MM.1S (cell line): ENCODE measurements at regions not wholly inside any gene's neighbourhood (a gene's known extent, or its start where the extent isn't known, plus 50 kb on each side); places are given as distances from the start of the nearest gene placed in this dataset.

ENCODE experiments used
- EZH2 ChIP-seq: fragments of 300-600 bp; sonication (generic); optimal IDR thresholded peaks from 2 replicates; pipeline ENCODE3; 2017; ENCODE audit warnings: low read depth, mild to moderate bottlenecking, antibody characterized with exemption, low read length, mixed read lengths
- EZH2phosphoT487 ChIP-seq: fragments of 300-600 bp; sonication (generic); IDR thresholded peaks from 2 replicates; pipeline ENCODE4 v1.6.1; 2018; ENCODE audit warnings: antibody characterized with exemption, low read length
- TF ChIP-seq, protein P1 (sequence below): fragments of 300-600 bp; sonication (generic); IDR thresholded peaks from 2 replicates; pipeline ENCODE4 v1.5.1; 2016; ENCODE audit warnings: antibody characterized with exemption, low read length, mixed read lengths

DNA sequence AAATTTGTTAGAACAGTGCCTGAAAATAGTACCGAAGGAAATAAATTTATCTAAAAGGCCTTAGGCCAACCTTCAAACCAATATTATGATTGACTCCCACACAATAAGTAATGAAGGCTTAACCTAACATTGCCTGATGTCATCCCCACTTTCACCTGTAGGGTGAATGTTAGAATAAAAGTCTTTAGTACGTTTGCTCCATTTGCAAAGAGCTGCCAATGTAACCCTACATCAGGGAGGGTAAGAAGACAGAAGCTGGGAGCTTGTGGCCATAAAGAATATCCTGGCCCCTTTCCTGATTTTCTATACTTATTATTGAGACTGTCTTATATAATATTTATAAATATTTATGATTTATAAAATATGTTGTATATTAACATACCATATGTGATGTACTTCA is 661.8 kb upstream of the CXADR start:
- TF ChIP-seq, protein P1, sequence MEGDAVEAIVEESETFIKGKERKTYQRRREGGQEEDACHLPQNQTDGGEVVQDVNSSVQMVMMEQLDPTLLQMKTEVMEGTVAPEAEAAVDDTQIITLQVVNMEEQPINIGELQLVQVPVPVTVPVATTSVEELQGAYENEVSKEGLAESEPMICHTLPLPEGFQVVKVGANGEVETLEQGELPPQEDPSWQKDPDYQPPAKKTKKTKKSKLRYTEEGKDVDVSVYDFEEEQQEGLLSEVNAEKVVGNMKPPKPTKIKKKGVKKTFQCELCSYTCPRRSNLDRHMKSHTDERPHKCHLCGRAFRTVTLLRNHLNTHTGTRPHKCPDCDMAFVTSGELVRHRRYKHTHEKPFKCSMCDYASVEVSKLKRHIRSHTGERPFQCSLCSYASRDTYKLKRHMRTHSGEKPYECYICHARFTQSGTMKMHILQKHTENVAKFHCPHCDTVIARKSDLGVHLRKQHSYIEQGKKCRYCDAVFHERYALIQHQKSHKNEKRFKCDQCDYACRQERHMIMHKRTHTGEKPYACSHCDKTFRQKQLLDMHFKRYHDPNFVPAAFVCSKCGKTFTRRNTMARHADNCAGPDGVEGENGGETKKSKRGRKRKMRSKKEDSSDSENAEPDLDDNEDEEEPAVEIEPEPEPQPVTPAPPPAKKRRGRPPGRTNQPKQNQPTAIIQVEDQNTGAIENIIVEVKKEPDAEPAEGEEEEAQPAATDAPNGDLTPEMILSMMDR = no peak
- TF ChIP-seq EZH2 = no peak
- TF ChIP-seq EZH2phosphoT487 = no peak
